ENCODE measurements at regions not wholly inside any gene's neighbourhood (a gene's known extent, or its start where the extent isn't known, plus 50 kb on each side); places are given as distances from the start of the nearest gene placed in this dataset.

DNA sequence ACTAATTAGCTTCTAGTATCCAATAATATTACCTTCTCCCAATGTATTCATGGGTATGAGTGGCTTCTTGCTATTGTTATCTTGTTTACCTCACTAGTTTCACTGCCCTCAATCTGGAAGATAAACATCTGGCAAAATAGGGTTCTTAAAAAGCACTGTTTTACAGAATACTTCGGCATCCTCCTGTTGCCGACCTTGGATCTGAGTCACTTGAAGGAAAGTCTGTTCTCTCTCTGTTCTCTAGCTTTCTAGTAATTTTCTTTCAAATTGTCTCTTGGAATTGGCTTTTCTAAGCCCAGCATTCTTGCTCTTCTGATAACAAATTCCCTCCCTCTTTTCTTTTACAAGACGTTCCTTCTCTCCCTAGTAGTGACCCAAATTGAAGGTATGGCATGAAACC lies 189.5 kb downstream of the KITLG start:
- no peak for TF ChIP-seq EZH2phosphoT487 (IDR thresholded peaks at IDR 0.05; ENCODE audit: borderline replicate concordance)
- TF ChIP-seq, protein P1, sequence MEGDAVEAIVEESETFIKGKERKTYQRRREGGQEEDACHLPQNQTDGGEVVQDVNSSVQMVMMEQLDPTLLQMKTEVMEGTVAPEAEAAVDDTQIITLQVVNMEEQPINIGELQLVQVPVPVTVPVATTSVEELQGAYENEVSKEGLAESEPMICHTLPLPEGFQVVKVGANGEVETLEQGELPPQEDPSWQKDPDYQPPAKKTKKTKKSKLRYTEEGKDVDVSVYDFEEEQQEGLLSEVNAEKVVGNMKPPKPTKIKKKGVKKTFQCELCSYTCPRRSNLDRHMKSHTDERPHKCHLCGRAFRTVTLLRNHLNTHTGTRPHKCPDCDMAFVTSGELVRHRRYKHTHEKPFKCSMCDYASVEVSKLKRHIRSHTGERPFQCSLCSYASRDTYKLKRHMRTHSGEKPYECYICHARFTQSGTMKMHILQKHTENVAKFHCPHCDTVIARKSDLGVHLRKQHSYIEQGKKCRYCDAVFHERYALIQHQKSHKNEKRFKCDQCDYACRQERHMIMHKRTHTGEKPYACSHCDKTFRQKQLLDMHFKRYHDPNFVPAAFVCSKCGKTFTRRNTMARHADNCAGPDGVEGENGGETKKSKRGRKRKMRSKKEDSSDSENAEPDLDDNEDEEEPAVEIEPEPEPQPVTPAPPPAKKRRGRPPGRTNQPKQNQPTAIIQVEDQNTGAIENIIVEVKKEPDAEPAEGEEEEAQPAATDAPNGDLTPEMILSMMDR (conservative IDR thresholded peaks at IDR 0.05; ENCODE audit: low read length) = no peak
